Stimulated activated CD4-positive, alpha-beta T cell treated with anti-CD3 and anti-CD28 coated beads, Interleukin-4, amount 100 ng/mL, for 4 hours (primary cell): ENCODE measurements at regions not wholly inside any gene's neighbourhood (a gene's known extent, or its start where the extent isn't known, plus 50 kb on each side); places are given as distances from the start of the nearest gene placed in this dataset.
"Not testable (repeated sequence)": the region's sequence is repeated elsewhere in the genome, so short reads cannot be mapped to it uniquely, and the experiment has no call there.

Source experiments
- DNase-seq, 2 experiments: peaks; one replicate each; pipeline ENCODE4 v3.0.0-alpha.2; 2020

DNA sequence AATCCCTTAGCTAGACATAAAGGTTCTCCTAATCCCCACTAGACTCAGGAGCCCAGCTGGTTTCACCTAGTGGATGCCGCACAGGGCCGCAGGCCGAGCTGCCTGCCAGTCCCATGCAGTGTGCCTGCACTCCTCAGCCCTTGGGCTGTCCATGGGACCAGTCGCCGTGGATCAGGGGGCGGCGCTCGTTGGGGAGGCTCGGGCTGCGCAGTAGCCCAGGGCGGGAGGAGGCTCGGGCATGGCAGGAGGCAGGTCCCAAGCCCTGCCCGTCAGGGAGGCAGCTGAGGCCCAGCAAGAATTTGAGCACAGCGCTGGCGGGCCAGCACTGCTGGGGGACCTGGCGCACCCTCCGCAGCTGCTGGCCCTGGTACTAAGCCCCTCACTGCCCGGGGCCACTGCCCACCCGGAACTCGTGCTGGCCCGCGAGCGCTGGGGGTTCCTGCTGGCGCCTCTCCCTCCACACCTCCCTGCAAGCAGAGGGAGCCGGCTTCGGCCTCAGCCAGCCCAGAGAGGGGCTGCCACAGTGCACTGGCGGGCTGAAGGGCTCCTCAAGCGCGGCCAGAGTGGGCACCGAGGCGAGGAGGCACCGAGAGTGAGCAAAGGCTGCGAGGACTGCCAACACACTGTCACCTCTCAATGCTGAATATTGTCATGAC is 307.8 kb downstream of the C6orf118 start:
- DNase-seq: no peak

DNA sequence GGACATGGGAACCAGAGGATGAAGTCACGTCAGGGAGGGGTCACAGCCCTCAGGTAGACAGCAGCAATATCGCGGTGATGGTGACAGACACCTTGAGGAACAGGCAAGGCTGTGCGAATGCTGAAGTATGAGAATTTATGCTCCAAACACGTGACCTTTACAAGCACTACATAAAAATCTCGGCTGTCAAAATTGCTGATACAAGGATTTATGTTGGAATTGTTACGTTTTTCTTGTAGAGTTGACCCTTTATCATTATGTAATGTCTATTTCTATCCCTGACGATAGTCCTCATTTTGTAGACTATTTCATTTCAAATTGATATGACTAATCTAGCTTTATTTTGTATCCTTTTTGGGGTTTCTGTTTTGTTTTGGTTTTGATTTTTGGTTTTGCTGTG is 311.1 kb downstream of the C6orf118 start:
- no peak for DNase-seq

DNA sequence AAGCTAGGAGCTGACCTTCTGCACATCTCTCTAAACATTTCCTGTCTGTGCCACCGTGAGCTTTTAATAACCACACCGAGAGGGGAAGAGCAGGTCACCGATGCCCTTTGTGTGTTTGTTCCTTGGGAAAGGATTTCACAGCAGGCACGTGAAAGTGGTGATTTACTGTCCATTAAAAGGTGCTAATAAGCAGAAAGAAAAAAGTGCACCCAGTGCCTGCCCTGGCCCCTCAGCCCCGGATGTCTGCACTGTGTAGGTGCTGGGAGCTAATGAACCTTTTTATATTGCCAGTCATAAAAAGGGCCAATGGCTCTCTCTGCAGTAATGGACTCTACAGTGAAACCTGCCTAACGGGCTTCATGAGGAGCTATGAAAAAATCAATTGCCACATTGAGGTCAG is 312.6 kb downstream of the C6orf118 start:
- no peak for DNase-seq

DNA sequence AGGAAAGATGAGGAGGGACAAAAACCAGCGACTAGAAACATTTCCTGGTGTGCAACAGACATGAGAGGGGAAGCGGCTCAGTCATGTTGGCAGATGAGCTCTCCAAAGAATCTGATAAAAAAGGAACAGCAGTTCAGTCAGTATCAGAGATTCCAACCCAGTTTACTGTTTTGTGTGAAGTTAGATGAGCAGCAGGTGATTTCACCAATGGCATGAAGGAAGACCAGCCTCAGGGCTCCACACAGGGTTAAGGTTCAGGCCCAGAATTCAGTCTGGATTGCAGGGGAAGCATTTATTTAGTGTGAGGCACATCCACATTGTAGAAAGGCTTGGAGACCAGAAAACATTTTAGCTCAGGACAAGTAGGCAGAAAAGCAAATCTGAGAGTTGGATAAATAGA is 317.8 kb downstream of the C6orf118 start:
- DNase-seq: no peak

DNA sequence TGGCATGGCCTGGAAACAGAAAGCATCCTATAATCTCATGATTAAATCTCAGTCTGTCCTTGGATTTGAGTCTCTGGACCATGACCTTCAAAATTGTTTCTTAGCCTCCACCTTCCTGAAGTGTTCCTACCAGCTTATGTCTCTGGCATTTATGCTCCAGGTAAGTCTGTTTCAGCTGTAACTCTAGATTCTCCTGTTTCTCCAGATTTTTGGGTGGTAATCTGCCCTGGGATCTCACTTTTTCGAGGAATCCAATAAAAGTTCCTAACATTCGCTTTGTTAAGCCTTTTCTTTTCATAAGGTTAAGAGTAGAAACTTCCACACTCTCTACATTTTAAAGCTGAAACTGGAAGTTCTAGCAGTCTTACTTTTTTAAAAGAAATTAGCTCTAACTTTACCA is 318.5 kb downstream of the C6orf118 start:
- DNase-seq: no peak

DNA sequence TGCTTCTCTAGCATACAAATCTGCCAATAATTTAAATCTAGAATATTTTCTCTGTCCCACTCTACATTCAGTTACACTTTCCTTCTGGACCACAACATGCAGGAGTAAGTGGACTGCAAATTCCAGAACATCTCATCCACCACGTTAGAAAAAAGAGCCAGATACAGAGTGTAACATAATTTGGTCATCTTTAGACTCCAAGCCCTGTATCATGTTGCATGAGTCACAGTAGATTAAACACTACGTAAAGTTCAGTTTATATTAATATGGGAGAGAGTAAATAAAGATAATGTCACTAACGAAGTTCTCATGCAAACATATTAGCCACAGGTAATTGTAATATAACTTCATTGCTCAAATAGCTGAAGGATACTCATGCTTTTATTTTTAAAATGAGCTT is 327.0 kb downstream of the C6orf118 start:
- no peak for DNase-seq

DNA sequence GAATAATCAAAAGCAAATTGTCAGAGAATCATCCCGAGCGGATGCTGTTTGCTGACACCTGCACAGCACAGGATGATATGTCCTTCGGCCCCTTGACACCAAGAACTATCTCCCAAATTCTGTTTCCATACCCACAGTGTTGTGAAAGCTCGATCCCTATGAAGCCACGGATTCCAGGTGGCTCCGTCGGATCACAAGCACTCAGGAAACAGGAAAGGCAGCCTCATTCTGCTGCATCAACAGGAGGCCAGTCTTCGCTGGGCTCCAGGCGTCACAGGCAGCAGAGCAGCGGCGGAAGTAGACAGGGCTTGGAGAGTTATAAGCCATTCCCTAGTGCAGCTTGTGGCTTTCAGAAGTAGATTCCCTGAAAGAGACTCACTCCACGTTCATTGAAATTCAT is 342.3 kb downstream of the C6orf118 start:
- no peak for DNase-seq

DNA sequence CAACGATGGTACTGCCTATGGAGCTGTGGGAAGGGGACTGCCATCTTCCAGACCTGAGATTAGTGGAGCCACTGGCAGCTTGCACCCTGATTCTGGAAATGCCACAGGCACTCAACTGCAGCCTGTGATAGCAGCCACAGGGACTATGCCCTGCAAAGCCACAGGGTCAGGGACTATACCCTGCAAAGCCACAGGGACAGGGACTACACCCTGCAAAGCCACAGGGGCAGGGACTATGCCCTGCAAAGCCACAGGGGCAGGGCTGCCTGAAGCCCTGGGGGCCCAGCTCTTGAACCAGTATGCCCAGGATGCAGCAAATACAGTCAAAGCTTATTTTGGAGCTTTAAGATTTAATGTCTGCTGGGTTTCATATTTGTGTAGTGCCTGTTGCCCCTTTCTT is 346.6 kb downstream of the C6orf118 start:
- DNase-seq: no peak

DNA sequence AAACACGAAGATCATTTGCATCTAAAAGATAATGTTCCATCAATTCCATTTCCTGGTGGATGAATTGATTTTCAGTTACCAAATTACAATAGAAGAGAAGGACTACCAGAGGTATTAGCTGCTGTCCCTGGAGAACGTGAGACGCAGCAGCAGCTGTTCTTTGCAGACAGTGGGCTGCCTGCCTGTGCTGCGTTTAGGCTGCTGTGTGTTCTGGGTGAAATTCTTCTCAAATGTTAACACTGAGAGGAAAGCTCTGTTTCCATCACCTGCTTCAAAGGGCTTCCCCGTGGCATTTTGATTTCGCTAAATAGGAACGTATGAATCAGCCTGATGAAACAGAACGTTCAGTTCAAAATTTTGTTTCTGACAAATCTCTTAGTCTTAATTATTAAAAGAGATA is 362.2 kb downstream of the C6orf118 start:
- DNase-seq: no peak

DNA sequence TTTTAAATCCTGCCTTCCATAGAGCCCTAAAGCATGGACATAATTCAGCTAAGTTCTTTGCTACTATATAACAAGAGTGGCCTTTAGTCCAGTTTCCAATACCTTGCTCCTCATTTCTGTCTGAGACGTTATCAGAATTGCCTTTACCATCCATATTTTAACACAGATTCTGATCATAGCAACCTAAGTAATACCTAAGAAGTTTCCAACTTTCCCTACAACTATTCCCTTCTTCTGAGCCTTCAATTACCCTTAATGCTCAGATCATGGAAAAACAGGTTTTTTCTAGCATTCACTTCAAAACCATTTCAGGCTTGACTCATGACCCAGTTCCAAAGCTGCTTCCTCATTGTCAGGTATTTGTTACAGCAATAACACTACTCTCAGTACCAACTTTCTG is 367.1 kb downstream of the C6orf118 start:
- no peak for DNase-seq

DNA sequence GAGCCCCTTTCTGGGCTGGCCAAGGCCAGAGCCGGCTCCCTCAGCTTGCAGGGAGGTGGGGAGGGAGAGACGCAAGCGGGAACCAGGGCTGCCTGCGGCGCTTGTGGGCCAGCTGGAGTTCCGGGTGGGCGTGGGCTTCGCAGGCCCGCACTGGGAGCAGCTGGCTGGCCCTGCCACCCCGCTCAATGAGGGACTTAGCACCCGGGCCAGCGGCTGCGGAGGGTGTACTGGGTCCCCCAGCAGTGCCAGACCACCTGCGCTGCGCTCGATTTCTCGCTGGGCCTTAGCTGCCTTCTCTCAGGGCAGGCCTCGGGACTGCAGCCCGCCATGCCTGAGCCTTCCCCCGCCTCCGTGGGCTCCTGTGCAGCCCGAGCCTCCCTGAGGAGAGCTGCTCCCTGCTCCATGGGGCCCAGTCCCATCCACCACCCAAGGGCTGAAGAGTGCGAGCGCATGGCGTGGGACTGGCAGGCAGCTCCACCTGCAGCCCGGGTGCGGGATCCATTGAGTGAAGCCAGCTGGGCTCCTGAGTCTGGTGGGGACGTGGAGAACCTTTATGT is 376.1 kb downstream of the C6orf118 start:
- DNase-seq: not testable (repeated sequence)

DNA sequence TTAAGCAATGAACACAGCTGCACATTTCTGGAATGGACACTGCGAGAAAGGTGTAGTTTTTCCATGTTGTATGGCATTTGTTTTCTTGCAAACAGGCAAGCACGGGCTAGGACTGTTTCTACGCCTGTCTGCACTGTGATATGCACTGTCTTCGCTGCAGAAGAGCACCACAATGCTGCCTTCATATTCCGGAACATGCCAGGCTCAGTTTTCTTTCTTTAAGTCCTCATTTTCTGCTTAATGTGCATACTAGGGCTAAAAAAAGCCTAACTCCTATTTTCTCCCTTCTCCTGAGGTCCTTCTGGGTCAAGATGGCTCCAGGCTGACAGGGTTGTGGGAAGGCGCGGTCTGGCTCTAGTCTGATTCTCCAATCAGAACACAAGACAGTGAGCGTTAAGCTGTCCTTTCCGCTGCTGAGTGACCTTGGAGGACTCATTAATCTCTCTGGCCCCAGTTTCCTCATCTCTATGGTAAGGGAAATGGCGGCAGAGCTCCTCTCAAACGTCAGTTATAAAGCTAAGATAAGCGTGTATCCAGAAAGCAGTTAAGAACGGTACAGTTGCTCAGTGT is 379.9 kb downstream of the C6orf118 start:
- no peak for DNase-seq

DNA sequence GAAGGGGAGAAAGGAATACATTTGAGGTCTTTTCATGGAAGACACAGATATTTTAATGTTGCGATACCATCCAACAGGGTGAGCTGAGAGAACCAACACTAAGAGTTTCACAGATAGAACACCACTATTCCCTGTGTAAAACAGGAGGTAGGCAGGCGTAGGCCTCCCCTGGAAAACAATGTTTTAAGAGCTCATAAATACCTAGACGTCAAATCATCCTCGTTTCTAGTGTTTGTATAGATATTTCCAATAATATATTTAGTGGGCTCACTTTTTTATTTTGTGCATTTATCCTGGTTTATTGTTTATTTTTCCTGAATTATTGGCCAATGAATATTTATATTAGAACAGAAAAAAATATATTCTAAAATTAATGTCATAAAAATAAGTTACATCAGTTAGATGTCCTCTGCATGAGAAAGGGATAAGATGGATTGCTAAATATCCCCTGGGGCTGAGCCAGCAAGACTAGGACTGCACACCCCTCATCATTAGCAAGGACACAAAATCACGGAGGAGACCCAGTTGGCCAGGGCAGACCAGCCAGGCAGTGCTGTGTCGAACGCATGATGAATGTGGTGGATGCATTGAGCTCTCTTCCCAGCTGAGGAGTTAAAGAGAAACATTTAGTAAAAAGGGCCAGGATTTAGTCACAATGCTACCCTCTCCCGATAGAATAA is 380.5 kb downstream of the C6orf118 start:
- DNase-seq: no peak

DNA sequence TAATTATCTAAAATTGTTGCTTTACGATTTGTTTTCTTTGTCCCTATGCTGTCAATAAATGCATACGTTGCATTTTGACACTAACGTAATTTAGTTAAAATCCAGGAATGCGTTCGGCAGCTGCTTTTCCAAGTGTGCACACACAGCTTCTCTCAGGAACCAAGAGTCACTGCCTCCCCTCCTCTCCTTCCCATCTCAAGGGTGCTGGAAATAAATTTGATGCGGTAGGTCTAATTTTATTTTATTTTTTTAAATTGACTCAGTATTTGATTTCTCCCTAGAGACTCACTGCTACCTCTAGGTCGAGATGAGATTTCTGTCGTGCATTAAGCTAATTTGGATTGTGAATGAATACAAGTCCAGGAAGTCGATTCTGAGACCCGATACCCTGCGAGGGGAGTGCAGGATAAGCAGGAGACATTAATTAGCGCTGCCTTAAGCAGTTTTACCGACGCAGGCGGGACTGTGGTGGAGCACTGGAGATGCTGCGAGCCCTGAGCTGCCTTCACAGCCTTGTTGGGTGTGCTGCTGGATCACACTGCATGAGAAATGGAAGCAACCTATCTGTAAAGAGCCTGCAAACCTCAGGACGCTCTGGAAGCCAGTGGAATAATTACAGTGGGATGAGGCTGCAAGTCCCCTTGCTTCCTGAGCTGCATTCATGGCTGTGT is 381.2 kb downstream of the C6orf118 start:
- no peak for DNase-seq

DNA sequence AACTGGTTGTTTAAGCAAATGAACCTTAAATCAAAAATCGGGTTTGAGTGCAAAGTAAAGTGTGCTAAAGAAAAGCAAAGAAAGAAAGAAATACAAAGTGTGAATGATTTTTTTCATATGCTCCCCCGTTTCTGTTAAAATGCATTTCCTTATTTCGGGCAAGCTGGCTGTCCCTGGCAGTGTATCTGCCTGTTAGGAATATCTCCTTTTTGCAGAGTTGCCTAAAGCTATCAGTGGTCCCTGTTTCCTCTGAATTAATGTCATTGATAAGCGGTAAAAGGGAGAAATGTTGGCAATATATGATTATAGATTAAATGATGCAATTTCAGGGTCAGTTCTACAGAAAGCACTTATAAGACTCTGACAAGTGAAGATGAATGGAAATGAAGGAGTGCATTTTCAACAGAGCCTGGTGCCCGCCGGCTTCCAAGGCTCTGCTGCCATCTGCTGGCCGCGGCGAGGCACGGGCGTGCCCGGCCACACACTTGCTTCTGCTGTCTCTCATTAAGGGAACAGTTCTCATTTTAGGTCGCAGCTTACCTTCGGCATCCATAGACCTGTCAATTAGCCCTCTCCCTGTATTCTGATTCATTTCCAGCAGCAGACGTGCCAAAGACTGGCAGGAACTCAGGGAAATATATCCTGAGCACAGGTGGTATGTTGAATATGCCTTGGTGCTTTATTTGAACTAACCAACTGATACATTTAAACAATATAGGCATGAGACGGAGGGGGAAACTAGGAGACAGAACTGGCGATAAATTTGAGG is 381.9 kb downstream of the C6orf118 start:
- DNase-seq: peak; percentile 17 to 56

DNA sequence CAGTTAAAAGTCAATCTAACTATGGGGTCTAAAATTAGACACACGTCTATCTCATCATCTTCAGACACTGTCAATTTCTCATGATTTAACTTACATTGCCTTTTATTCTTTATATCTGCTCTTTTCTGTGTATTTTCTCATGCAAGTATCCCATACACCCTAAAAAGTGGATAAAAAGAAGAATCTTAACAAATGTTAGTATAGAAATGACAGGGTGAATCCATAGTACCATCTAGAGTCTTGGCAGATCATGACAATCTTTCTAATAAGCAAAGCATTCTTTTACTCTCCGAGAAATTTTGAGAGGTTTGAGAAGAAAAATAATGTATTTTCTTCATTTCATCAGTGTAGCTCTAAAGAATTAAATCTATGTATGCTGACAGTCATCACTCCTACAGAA is 382.7 kb downstream of the C6orf118 start:
- DNase-seq: no peak

DNA sequence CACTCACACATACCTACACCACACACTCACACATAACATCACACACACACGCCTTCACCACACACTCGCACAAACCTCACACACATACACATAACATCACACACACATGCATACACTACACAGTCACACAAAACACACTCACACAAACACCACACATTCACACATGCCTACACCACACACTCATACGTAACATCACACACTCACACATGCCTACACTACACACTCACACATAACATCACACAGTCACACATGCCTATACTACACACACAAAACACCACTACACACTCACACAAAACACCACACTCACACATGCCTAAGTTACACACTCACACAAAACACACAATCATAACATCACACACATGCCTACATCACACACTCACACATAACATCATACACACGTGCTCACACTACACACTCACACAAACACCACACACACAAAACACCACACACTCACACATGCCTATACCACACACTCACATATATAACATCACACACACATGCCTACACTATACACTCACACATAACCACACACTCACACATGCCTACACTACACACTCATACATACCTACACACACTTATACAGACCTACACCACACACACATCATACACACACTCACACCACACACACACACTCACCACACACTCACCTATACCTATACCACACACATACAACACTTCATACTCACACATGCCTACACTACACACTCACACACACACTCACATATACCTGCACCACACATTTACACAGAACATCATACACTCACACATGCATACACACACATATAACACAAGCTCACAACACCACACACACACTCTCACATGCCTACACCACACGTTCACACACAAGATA is 383.5 kb downstream of the C6orf118 start:
- no peak for DNase-seq

DNA sequence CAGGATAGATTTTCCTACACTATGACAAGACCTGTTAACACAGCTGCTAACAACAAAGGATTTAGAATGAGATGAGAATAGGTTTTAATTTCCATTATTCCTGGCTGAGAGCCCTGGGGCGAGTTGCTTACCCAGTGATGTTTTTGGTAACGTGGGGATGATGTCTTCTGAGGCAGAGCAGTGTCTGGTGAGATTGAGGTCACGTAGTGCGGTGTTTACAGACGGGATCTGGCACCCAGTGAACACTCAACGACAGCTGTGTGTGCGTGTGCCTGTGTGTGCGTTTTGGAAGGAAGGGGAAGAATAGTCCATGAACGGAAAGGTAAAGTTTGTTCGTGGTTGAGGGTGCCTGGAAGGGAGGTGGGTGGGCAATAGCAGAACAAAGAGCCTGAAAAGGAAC is 384.7 kb downstream of the C6orf118 start:
- DNase-seq: no peak

DNA sequence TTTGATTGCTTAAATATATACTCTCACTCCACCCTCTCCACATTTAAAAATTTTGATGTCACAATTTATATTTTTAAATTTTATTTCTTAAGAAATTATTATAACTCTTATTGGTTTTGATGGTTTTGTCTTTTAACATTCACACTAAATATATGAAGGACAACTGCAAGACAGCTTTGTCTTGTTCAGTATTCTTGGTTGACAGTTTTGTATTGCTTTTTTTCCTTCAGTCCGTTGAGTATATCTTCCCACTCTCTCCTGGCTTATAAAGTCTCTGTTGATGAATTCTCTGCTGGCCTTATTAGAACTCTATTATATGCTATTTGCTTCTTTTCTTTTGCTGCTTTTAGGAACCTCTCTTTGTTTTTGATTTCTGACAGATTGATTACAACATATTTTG is 392.2 kb downstream of the C6orf118 start:
- DNase-seq: no peak

DNA sequence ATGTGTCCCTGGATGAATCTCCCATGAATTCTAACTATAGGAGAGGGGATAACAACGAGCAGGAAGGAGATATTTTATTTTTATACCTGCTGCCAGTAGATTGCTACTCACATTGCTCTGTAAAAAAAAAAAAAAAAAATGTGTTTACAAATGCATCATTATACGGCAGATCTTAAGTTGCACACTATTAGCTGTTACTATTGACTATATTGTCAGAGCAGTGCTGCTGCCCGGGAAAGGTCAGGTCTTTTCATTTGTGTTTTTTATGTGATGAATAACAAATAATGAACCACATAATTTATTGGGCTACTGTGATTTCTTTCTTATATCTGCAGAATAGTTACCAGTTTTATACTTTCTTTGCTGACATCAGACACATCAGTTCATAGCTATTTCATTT is 393.3 kb downstream of the C6orf118 start:
- DNase-seq: no peak

DNA sequence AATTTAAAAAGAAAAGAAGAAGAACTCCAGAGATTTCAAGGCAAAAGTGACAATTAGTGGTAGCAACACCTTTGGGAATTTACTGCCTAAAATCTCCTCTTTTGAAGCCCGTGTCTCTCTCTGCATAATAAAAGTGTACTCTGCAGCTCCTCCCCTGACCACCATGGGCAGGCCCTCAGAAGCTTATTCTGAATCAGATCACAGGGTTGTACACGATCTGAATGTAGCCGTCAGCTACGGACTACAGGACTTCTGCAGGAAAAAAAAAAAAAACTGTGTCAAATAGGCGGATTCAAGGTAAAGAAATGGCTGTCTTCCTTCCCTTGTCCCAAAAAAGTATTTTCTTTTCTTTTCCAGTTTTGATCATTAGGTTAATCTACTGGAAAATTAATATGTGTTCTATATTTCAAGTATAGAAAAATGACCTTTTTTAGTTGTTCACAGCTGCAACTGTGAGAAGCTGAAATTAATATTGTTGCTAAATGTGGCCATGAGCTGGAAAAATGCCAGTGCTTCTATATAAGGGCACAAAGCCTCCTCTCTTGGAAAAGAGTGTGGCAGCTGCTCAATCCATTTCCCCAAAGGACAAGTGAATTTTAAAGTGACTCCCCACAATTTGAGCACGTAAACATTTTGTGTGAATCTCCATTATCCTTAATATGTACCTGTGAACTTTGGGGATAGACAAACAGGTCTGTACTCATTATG is 397.4 kb downstream of the C6orf118 start:
- no peak for DNase-seq
